Tibial nerve (tissue), 3 donors: ENCODE measurements at regions not wholly inside any gene's neighbourhood (a gene's known extent, or its start where the extent isn't known, plus 50 kb on each side); places are given as distances from the start of the nearest gene placed in this dataset.

ENCODE experiments used
- CTCF ChIP-seq, 5 experiments: fragments of 200-600 bp in 3 of 5; fragments of 450-650 bp in 2 of 5; sonication (generic) in 3 of 5; IDR thresholded peaks; one replicate each; pipeline ENCODE4 v1.5.1; 2016 to 2019; ENCODE audit warnings: antibody characterized with exemption in 5 of 5, mild to moderate bottlenecking in 3 of 5, moderate library complexity in 2 of 5
- POLR2A ChIP-seq, 2 donors: fragments of 450-650 bp; IDR thresholded peaks; one replicate each; pipeline ENCODE4 v1.6.1; 2017; ENCODE audit warnings: antibody characterized with exemption in 2 of 2, mild to moderate bottlenecking in 2 of 2, moderate library complexity in 2 of 2

GRCh38 chr18:1092228-1092627 lies 187.6 kb downstream of the ADCYAP1 start:
- TF ChIP-seq POLR2A (IDR thresholded peaks at IDR 0.05): no peak
- no peak for TF ChIP-seq CTCF (IDR thresholded peaks at IDR 0.05)
